ENCODE measurements at regions not wholly inside any gene's neighbourhood (a gene's known extent, or its start where the extent isn't known, plus 50 kb on each side); places are given as distances from the start of the nearest gene placed in this dataset.
"Not testable (repeated sequence)": the region's sequence is repeated elsewhere in the genome, so short reads cannot be mapped to it uniquely, and the experiment has no call there.

GRCh38 chr11:90701716-90702115 is 478.9 kb upstream of the CHORDC1 start:
- DNase-seq, result no peak

GRCh38 chr11:90700789-90701439 is 478.1 kb upstream of the CHORDC1 start:
- DNase-seq, result no peak

DNA sequence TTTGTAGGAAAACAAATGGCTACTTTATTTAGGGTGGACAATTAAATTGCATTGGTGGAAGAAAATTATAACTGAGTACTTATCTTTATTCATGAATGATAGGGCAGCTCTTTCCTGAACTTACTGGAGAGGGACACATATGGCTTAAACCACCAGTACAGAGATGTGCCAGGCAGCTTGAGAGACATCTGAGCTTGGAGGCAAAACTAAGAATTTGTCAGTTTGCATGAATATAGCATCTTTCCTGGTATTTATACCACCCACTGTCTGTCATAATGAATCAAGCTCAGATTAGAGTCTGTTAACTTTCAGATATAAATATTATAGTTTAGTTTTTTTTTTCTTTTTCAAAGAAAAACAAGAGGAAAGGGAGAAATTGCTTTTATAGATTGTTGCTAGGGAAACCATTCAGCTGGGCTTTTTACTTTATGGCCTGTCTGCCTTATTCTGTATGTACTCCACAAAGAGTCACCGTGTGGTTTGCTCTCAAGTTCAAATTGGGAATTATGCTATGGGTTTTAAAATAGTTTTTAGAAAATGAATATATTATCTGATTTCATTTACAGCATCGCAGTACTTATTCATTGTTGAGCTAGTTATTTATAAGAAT is 477.0 kb upstream of the CHORDC1 start:
- no peak for DNase-seq

- DNase-seq, result no peak
These were observed 475.4 kb upstream of the CHORDC1 start for GRCh38 chr11:90698238-90698637.

DNA sequence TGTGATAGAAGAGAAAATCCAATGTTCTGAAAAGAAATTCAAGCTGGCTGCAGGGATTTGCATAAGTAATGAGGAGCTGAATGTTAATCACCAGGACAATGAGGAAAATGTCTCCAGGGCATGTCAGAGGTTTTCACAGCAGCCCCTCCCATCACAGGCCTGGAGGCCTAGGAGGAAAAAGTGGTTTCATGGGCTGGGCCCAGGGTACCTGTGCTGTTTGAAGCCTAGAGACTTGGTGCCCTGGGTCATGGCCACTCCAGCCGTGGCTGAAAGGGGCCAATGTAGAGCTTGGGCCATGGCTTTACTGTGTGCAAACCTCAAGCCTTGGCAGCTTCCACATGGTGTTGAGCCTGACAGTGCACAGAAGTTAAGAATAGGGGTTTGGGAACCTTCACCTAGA is 452.6 kb upstream of the CHORDC1 start:
- DNase-seq, result not testable (repeated sequence)

DNA sequence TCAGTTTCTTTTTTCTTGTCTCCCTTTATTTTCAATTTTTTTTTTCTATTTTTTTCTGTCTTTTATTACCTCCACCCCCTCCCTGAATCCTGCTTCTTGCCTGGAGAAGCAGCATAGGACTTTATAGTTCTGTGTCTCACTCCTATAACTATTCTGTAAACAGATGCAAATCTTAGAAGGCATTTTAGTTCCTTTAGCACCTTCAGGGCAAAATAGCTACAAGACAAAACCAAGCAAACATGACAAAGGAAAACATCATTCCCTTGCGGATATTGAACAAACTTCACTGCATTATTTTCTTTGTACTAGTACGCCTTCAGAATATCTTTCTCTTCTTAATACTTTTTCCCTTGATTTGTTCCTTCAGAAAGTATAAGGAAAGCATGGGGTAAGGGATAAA is 446.2 kb upstream of the CHORDC1 start:
- DNase-seq, result no peak

- DNase-seq, result no peak
These were observed 445.7 kb upstream of the CHORDC1 start for GRCh38 chr11:90668502-90668901.

GRCh38 chr11:90661233-90661632 is 438.4 kb upstream of the CHORDC1 start:
- no peak for DNase-seq

DNA sequence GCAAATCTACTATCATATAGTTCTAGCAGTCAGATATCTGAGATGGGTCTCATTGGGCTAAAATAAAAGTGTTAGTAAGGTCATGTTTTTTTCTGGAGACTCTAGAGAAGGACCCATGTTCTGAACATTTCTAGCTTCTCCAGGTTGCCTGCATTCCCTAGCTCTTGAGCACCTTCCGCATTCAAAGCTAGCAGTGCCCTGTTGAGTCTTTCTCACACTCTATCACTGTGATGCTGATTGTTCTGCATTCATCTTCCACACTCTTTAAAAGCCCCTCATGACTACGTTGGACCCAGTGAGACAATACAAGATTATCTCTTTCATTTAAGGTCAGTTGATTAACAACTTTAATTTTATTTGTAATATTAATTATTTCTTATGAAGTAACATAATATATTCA is 433.3 kb upstream of the CHORDC1 start:
- no peak for DNase-seq

DNA sequence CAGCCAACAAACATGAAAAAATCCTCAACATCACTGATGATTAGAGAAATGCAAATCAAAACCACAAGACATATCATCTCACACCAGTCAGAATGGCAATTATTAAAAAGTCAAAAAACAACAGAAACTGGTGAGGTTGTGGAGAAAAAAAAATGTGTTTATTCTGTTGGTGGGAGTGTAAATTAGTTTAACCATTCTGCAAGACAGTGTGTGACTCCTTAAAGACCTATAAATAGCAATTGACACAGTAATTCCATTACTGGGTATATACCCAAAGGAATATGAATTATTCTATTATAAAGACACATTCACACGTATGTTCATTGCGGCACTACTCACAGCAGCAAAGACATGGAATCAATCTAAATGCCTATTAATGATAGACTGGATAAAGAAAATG is 427.3 kb upstream of the CHORDC1 start:
- no peak for DNase-seq

DNA sequence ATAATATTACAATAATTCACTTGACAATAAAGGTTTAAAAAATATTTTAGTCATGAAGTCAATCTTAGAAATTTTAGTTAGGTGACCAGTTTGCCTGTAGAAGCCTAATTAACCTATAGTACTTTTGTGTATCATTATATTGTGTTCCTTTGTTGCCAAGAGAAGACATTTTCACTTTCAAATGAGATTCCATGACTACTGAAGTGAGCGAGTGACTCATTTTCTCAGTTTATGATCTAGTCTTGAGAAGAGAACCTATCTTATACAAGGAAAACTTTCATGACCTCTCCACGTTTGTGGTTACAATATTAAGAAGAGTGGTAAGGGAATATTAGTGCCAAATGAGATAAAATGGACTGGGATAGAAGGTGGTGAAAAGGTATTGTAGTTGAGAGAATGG is 423.9 kb upstream of the CHORDC1 start:
- DNase-seq, result no peak

GRCh38 chr11:90646266-90646665 is 423.4 kb upstream of the CHORDC1 start:
- no peak for DNase-seq

- no peak for DNase-seq
These were observed 416.7 kb upstream of the CHORDC1 start for GRCh38 chr11:90639461-90639993.

GRCh38 chr11:90635886-90636285 is 413.0 kb upstream of the CHORDC1 start:
- DNase-seq, result no peak

DNA sequence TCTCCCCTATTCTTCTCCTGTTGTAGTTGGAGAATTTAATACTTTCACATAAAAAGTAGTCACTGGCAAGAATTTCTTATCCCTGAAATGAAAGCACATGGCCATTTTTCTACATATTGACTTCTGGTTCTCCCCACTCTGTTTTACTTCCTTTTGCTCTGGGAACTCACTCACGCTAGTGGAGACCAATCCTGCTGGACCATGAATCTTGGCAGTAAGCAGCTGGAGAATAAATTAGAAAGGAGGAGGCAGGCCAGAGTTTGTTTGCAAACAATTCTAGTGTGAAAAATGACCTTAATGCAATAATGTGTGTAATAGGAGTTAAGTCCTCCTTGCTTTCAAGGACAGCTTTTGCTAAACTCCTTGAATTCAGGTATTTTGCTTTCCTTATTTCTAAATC is 412.3 kb upstream of the CHORDC1 start:
- no peak for DNase-seq

DNA sequence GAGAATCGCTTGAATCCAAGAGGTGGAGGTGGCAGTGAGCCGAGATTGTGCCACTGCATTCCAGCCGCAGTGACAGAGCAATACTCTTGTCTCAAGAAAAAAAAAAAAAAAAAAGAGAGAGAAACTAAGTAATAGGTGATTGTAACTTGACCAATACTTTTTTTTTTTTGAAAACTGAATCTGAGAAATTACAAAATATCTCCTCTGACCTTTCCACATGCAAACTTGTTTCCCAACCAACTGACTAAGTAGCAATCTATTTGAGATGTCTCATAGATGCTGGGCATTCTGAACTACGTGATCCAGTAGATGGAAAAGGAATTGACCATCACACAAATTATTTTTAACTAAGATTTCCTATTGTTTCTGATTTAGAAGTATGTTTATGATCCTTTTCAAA is 407.3 kb upstream of the CHORDC1 start:
- no peak for DNase-seq

GRCh38 chr11:90629229-90629806 is 406.5 kb upstream of the CHORDC1 start:
- no peak for DNase-seq

GRCh38 chr11:90614318-90614717 is 391.5 kb upstream of the CHORDC1 start:
- DNase-seq, result no peak

DNA sequence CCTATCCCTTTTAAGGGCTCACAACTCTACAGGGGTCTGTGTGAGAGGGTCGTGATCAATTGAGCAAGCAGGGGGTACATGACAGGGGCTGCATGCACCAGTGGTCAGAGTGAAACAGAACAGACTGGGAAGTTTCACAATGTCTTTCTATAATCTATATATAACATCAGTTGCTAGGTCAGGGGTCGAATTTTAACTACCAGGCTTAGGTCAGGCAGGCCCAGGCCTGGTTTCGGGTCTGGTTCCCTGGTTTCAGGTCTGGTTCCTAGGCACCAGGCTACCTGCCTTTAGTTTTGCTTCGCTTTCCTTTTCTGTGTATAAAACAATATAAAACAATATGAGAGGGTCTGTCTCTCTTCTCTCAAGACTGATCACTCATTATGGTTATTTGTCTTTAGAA is 390.2 kb upstream of the CHORDC1 start:
- not testable (repeated sequence) for DNase-seq

DNA sequence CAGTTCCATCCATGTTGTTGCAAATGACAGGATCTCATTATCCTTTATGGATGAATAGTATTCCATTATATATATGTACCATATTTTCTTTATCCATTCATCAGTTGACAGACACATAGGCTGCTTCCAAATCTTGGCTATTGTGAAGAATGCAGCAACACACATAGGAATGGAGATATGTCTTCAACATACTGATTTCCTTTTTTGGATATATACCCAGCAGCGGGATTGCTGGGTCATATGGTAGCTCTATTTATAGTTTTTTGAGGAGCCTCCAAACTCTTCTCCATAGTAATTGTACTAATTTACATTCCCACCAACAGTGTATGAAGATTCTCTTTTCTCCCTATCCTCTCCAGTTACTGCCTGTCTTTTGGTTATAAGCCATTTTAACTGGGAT is 383.9 kb upstream of the CHORDC1 start:
- DNase-seq, result no peak

GRCh38 chr11:90601261-90601660 is 378.4 kb upstream of the CHORDC1 start:
- DNase-seq, result no peak

DNA sequence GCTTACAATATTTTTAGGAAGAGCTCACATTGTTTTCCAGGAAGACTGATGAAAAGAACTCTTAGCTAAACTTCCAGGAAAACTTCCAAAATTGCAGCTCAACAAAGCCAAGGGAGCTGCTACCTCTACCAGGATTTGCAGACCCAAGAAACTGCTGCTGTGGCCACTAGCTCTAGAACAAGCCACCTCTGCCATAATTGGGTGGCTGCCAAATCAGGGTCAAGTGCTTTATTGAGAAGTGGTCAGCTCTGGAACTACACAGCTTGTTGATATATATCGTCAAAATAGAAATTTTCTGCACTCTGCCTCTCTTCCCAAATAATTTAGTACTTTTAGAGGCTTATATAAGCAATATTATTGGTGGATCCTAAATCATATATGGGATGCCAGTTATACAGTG is 371.8 kb upstream of the CHORDC1 start:
- DNase-seq, result no peak

DNA sequence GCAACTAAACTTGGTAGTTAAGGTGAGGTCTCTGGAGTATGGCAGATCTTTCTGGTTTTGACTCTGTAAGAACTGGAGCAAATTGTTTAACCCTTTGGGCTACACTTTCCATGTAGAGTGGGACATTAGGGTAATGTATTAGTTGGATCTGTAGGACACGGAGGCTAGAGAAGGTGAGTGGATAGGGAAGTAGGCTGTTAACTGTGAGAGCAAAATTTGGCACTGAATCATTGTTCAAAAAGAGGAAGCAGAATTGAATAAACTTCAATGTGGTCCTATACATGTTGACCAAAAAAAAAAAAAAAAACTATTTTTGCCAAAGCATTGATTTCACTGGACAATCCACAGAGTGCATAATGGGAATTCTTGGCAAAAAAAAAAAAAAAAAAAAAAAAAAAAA is 370.2 kb upstream of the CHORDC1 start:
- peak; percentile 59 for DNase-seq

DNA sequence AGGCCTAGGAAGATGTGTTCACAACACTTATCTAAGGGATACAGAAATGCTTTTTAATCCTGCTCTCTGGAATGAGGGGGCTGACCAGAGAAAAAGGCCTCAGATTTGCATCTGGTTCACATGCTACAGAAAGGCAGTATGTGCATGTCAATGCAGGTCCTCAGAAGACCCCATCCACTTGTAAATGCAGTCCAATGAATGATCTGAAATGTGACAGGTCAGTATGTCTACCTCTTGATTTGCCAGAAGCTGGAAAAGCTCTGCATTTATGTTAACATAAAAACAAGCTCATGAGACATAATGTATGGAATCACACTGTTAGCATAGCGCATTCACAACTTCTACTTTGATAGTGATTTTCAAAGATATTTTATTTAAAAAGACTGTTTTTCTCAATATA is 367.4 kb upstream of the CHORDC1 start:
- no peak for DNase-seq

GRCh38 chr11:90589735-90590134 is 366.9 kb upstream of the CHORDC1 start:
- no peak for DNase-seq
